ENCODE measurements at regions not wholly inside any gene's neighbourhood (a gene's known extent, or its start where the extent isn't known, plus 50 kb on each side); places are given as distances from the start of the nearest gene placed in this dataset.
"Not testable (repeated sequence)": the region's sequence is repeated elsewhere in the genome, so short reads cannot be mapped to it uniquely, and the experiment has no call there.

DNA sequence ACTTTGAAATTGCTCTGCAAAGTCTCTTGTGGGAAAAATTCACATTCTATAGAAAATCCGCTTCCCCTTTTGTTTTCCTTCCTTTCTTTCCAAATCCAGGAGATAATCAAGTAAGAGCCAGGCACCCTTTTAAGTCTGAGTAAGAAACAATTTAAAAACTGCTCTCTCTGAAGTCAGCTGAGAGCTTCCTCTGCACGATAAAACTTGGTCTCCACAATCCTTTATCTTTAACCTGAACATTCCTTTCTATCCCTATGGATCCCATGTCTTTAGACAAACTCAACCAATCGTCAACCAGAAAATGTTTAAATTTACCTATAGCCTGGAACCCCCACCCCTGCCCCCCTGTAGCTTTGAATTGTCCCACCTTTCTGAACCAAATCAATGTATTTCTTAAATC, 1723.6 kb upstream of the AGA start:
- Mint-ChIP-seq H3K27ac (no peak overlapping the region), H3K4me3 (no peak overlapping the region), H3K27me3 (no peaks in the 10 kb centered on the region), H3K9me3 (peaks cover 18% of the 10 kb centered on the region), H3K4me1 (no peaks in the 10 kb centered on the region), H3K36me3 (ENCODE audit: low read depth) (no peaks in the 10 kb centered on the region)
- no peak for ATAC-seq (replicated peaks)

DNA sequence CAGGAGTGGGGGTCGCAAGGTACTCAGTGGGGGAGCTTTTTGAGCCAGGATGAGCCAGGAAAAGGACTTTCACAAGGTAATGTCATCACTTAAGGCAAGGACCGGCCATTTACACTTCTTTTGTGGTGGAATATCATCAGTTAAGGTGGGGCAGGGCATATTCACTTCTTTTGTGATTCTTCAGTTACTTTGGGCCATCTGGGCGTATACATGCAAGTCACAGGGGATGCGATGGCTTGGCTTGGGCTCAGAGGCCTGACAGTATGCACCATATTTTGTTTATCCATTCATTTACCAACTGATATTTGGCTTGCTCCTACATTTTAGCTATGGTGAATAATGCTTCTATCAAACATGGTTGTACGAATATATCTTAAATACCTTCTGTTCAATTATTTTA, 1728.1 kb upstream of the AGA start:
- not testable (repeated sequence) for ATAC-seq (replicated peaks); H3K36me3 Mint-ChIP-seq (ENCODE audit: low read depth); H3K4me3 Mint-ChIP-seq; H3K27ac Mint-ChIP-seq; H3K27me3 Mint-ChIP-seq; H3K4me1 Mint-ChIP-seq
- peaks cover 19% of the 10 kb centered on the region for H3K9me3 Mint-ChIP-seq

- Mint-ChIP-seq H3K4me1 (no peaks in the 10 kb centered on the region), H3K27me3 (no peaks in the 10 kb centered on the region), H3K9me3 (peaks cover 8% of the 10 kb centered on the region), H3K4me3 (no peak overlapping the region), H3K36me3 (ENCODE audit: low read depth) (no peaks in the 10 kb centered on the region), H3K27ac (no peak overlapping the region)
- no peak for ATAC-seq (replicated peaks)
Observed at GRCh38 chr4:179182741-179183140, 1740.5 kb upstream of the AGA start.

GRCh38 chr4:179195887-179196286, 1753.7 kb upstream of the AGA start:
- H3K4me3 Mint-ChIP-seq, result no peak overlapping the region
- H3K27me3 Mint-ChIP-seq, result no peaks in the 10 kb centered on the region
- peaks cover 5% of the 10 kb centered on the region for H3K9me3 Mint-ChIP-seq
- no peaks in the 10 kb centered on the region for H3K4me1 Mint-ChIP-seq
- no peak overlapping the region for H3K27ac Mint-ChIP-seq
- ATAC-seq (replicated peaks), result no peak
- H3K36me3 Mint-ChIP-seq (ENCODE audit: low read depth), result no peaks in the 10 kb centered on the region

DNA sequence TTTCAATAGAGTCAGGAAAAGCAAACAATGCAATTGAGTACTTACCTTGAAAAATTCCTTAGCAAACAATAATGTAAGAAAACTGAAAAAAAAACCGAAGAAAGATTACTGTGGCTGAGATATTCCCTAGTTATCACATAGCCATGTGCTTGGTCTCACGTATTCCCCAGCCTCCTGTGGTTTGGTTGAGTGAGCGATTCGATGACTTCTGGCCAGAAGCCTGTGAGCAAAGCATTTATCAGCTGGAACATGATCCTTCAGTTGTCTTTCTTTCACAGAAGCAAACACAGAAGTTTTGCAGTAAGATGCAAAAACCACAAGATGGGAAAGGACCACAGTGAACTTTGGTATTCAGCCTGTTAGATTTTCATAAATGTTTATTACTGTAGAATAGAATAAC, 1754.3 kb upstream of the AGA start:
- no peaks in the 10 kb centered on the region for H3K36me3 Mint-ChIP-seq (ENCODE audit: low read depth)
- no peaks in the 10 kb centered on the region for H3K4me1 Mint-ChIP-seq
- no peaks in the 10 kb centered on the region for H3K27me3 Mint-ChIP-seq
- no peak overlapping the region for H3K4me3 Mint-ChIP-seq
- no peak for ATAC-seq (replicated peaks)
- no peak overlapping the region for H3K27ac Mint-ChIP-seq
- H3K9me3 Mint-ChIP-seq, result peaks cover 5% of the 10 kb centered on the region

DNA sequence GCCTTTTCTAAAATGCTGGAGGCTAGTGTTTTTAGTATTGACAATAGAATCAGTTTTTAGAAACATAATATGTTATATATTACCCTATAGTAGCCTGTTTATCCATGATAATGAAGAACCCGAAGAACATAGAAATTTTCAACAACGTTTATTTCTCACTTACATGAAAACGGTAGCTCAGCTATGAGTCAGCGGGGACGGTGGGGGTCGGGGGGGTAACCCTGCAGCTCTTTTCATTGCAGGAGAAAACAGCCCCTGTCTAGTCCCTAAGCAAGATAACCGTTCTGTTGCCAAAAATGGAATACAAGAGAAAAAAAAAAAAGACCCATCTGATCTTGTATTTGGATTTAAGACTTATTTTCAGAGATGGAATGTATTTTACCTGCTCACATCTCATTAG, 1758.4 kb upstream of the AGA start:
- no peaks in the 10 kb centered on the region for H3K36me3 Mint-ChIP-seq (ENCODE audit: low read depth)
- ATAC-seq (replicated peaks), result no peak
- H3K27me3 Mint-ChIP-seq, result no peaks in the 10 kb centered on the region
- no peak overlapping the region for H3K27ac Mint-ChIP-seq
- no peak overlapping the region for H3K4me3 Mint-ChIP-seq
- H3K9me3 Mint-ChIP-seq, result peaks cover 10% of the 10 kb centered on the region
- H3K4me1 Mint-ChIP-seq, result no peaks in the 10 kb centered on the region

- H3K27ac Mint-ChIP-seq, result no peak overlapping the region
- H3K36me3 Mint-ChIP-seq (ENCODE audit: low read depth), result no peaks in the 10 kb centered on the region
- no peaks in the 10 kb centered on the region for H3K27me3 Mint-ChIP-seq
- no peak for ATAC-seq (replicated peaks)
- no peak overlapping the region for H3K4me3 Mint-ChIP-seq
- H3K4me1 Mint-ChIP-seq, result no peaks in the 10 kb centered on the region
- peaks cover 12% of the 10 kb centered on the region for H3K9me3 Mint-ChIP-seq
Observed at GRCh38 chr4:179225594-179225993, 1783.4 kb upstream of the AGA start.

DNA sequence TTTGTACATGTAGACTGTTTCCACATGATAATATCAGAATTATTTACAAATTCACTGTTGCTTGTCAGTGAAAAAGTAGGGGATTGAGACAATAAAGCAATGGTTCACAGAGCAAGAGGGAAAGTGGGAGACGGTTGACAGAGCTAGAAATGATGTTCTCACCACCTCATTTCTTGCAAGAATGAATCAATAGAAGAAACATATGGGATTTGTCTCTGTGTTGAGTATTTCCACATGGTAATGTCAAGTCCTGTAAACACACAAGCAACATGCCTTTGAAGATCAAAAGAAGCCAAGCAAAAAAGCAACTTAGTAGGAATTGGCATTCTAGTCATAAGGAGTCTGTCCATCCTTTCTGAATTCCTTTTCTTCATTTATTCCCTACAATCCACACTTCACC, 1806.6 kb upstream of the AGA start:
- H3K27me3 Mint-ChIP-seq, result no peaks in the 10 kb centered on the region

DNA sequence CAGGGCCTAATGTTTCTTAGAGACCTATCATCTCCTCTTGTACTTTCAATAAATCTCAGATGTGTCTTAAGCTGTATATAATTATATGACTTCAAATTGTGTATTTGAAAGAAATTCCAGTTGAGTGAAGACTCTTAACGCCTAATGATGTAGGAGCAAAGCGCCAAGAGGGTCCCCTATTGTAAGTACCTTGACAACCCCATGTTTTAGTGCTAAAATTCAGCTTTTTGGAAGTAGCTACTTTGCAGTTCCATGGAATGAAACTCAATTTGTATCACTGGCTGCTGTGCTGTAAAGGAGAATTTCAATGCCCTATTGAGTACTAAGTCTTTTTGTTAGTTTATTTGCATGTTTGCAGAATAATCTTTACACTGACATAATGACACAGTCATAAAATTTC, 1826.6 kb upstream of the AGA start:
- Mint-ChIP-seq H3K27me3 (no peaks in the 10 kb centered on the region), H3K27ac (no peak overlapping the region), H3K36me3 (ENCODE audit: low read depth) (no peaks in the 10 kb centered on the region), H3K4me3 (no peak overlapping the region), H3K9me3 (peaks cover 11% of the 10 kb centered on the region), H3K4me1 (no peaks in the 10 kb centered on the region)
- no peak for ATAC-seq (replicated peaks)

More for the DNA sequence above, 1806.6 kb upstream of the AGA start:
- Mint-ChIP-seq H3K9me3 (peaks cover 5% of the 10 kb centered on the region), H3K4me1 (no peaks in the 10 kb centered on the region), H3K27ac (no peak overlapping the region), H3K4me3 (no peak overlapping the region), H3K36me3 (ENCODE audit: low read depth) (no peaks in the 10 kb centered on the region)
- no peak for ATAC-seq (replicated peaks)

DNA sequence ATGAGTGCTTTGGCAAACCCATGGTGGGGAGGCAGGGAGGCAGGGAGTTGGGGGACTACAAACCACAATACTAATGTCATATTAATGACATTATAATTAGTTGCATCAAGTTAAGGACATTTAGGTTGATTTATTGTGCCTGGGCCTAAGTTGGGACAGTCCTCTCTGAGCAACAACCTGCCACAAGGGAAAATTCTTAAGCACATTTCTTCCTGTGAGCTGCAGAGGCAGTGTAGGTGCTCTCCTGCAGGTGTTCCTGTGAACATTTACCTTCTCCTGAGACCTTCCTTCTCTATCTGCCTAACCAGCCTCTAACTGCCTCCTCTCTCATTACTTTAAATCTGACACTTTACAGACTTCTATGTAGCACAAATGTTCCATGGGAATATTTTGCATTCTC, 1830.0 kb upstream of the AGA start:
- no peaks in the 10 kb centered on the region for H3K4me1 Mint-ChIP-seq
- H3K9me3 Mint-ChIP-seq, result peaks cover 7% of the 10 kb centered on the region
- no peak overlapping the region for H3K4me3 Mint-ChIP-seq
- H3K27ac Mint-ChIP-seq, result no peak overlapping the region
- no peaks in the 10 kb centered on the region for H3K36me3 Mint-ChIP-seq (ENCODE audit: low read depth)
- no peaks in the 10 kb centered on the region for H3K27me3 Mint-ChIP-seq
- ATAC-seq (replicated peaks), result no peak

DNA sequence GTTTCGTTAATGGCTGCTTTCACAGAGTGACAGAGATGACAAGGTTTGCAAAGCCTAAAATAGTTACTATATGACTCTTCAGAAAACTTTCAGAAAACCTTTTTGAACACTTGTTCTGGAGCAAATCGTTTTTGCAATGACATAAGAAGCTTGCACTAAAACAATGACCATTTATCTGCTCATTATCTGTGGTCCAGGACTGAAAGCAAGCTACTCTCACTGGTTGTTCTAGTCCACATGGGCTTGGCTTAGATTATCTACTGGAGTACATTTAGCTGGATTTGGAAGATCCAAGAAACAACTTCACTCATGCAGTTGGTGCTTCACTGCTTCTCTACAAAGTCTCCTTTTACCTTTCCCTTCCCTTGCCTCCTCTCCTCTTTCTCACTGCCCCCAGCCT, 1836.4 kb upstream of the AGA start:
- Mint-ChIP-seq H3K4me1 (no peaks in the 10 kb centered on the region), H3K4me3 (no peak overlapping the region), H3K27ac (no peak overlapping the region), H3K36me3 (ENCODE audit: low read depth) (no peaks in the 10 kb centered on the region), H3K9me3 (peaks cover 3% of the 10 kb centered on the region), H3K27me3 (no peaks in the 10 kb centered on the region)
- no peak for ATAC-seq (replicated peaks)

GRCh38 chr4:179285696-179286095, 1843.5 kb upstream of the AGA start:
- Mint-ChIP-seq H3K4me3 (no peak overlapping the region), H3K9me3 (peaks cover 20% of the 10 kb centered on the region), H3K4me1 (no peaks in the 10 kb centered on the region), H3K36me3 (ENCODE audit: low read depth) (no peaks in the 10 kb centered on the region), H3K27ac (no peak overlapping the region), H3K27me3 (no peaks in the 10 kb centered on the region)
- no peak for ATAC-seq (replicated peaks)

GRCh38 chr4:179291657-179292056, 1849.4 kb upstream of the AGA start:
- H3K27me3 Mint-ChIP-seq, result no peaks in the 10 kb centered on the region
- peaks cover 16% of the 10 kb centered on the region for H3K9me3 Mint-ChIP-seq
- ATAC-seq (replicated peaks), result no peak
- H3K27ac Mint-ChIP-seq, result no peak overlapping the region
- no peaks in the 10 kb centered on the region for H3K36me3 Mint-ChIP-seq (ENCODE audit: low read depth)
- no peaks in the 10 kb centered on the region for H3K4me1 Mint-ChIP-seq
- H3K4me3 Mint-ChIP-seq, result no peak overlapping the region

DNA sequence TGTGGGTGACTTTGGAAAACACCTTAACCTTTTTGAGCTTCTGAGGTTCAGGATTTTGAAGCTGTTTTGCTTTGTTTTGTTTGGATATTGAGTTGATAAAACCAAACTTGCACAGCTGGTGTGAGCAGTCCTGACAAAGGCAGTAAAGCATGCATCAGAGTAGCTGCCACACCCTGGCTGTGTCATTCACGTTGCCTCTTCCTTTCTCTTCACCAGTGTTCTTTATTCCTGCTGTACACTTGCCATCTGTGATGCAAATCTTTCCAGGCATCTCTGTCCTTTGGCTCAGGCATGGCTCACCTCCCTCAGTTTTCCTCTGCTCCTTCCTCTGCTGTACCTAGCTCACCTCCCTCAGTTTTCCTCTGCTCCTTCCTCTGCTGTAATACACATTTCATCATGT, 1850.2 kb upstream of the AGA start:
- Mint-ChIP-seq H3K4me3 (no peak overlapping the region), H3K4me1 (no peaks in the 10 kb centered on the region), H3K27me3 (no peaks in the 10 kb centered on the region), H3K9me3 (peaks cover 14% of the 10 kb centered on the region), H3K27ac (no peak overlapping the region), H3K36me3 (ENCODE audit: low read depth) (no peaks in the 10 kb centered on the region)
- no peak for ATAC-seq (replicated peaks)

DNA sequence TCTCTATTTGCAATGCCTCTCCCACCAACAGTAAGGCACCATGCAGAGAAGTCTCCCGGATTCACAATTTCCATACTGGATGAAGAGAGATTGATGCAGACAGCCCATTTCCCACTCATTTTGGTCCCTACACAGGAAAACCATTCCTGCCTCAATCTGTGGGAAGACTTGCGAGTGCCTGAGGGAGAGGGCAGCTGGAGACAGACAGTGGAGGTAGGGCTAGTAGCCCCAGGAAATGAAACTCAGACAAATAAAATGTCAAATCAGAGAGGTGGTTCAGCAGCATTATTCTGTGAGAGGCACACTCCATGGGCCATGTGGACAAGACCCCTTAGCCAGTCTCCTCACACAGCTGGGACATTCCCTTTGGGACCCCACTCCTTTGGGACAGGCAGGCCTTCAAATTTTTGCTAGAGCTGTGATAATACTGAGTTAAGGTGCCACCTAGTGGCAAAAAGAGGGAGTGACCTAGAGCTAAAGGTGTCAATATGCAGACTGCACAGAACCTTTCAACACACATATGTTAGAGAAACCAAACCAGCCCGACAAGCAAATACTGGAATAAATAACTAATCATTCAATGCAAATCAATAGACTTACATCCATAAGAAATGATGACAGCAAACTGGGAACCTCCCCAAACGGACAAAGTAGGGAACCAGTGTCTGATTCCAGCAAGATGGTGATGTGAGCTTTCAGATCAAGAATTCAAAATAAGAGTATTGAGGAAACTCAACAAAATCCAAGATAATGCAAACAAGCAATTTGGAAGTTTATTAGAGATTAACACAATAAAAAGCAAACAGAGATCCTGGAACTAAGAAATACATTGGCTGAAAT, 1865.3 kb upstream of the AGA start:
- Mint-ChIP-seq H3K4me3 (no peak overlapping the region), H3K36me3 (ENCODE audit: low read depth) (no peaks in the 10 kb centered on the region), H3K27ac (no peak overlapping the region), H3K27me3 (no peaks in the 10 kb centered on the region), H3K9me3 (peaks cover 3% of the 10 kb centered on the region), H3K4me1 (no peaks in the 10 kb centered on the region)
- ATAC-seq (replicated peaks), result no peak

GRCh38 chr4:179313823-179314222, 1871.6 kb upstream of the AGA start:
- ATAC-seq (replicated peaks), result no peak
- Mint-ChIP-seq H3K9me3 (peaks cover 23% of the 10 kb centered on the region), H3K27me3 (no peaks in the 10 kb centered on the region)

More at GRCh38 chr4:179313823-179314222, 1871.6 kb upstream of the AGA start:
- no peaks in the 10 kb centered on the region for H3K36me3 Mint-ChIP-seq (ENCODE audit: low read depth)
- no peak overlapping the region for H3K4me3 Mint-ChIP-seq
- H3K27ac Mint-ChIP-seq, result no peak overlapping the region
- H3K4me1 Mint-ChIP-seq, result no peaks in the 10 kb centered on the region
